ENCODE measurements at regions not wholly inside any gene's neighbourhood (a gene's known extent, or its start where the extent isn't known, plus 50 kb on each side); places are given as distances from the start of the nearest gene placed in this dataset.
A peak's percentile ranks its signal among the peaks of the same experiment; 100 is the strongest.

DNA sequence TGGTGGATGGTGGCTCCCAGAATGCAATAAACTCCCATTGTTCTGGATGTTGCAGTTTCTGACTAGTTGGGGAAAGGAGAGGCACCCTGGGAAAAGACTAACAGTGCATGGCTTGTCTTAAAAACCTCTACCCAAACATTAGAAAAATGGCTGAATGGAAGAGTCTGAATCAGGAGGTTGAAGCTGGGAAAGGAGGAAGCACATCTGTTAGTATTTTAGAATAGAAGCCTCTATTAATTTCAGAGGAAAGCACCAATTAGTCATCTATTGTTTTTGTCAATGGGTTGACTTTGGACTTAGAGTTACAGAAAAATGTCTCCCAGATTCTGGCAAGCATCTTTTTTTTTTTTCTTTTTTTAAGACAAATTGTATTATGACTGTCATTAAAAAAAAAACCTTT, 56.1 kb upstream of the ELMO1 start:
- DNase-seq, result no peak

DNA sequence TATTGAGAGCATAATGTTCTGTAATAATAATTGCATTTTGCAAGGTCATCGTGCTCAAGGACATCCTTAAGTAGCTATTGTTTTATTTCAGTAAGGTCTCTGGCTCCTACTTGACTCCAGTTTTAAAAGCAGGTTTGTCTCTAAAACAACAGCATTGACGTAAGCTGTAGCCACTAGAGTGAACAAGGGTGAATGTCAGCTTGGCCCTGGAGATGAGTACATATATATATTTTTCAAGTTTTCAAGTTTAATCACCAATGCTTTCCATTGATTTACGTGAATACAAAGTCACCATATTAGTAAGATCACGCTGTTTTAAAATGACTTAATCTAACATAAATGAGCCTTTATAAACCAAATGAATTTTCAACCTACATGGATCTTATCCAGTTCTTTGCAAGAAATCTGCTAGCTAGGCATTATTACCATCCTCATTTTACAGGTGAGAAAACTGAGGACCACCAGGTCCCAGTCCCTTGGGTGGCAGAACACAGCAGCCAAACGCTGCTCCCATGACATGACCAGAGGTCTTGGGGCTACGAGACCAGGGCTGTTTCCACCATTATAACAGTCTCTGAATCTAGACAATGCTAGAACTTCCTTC, 57.2 kb upstream of the ELMO1 start:
- DNase-seq, result no peak

DNA sequence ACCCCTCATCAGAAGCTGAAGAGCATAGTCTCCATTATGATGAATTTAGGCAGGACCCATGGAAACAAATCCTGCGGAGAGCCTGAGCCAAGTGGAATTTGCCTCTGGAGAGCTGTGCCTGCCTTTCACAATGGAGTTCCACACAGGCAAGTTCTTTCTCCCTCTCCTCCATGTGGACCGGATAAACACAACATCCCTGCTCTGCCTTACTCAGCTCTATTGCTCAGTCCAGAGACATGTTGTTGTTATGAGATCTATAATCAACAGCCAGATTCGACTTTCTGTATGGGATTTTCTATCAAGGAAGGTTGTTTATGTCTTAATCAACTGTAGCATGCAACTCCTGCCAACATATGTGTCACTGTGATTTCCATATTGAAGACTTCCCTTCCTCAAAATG, 59.5 kb upstream of the ELMO1 start:
- no peak for DNase-seq

DNA sequence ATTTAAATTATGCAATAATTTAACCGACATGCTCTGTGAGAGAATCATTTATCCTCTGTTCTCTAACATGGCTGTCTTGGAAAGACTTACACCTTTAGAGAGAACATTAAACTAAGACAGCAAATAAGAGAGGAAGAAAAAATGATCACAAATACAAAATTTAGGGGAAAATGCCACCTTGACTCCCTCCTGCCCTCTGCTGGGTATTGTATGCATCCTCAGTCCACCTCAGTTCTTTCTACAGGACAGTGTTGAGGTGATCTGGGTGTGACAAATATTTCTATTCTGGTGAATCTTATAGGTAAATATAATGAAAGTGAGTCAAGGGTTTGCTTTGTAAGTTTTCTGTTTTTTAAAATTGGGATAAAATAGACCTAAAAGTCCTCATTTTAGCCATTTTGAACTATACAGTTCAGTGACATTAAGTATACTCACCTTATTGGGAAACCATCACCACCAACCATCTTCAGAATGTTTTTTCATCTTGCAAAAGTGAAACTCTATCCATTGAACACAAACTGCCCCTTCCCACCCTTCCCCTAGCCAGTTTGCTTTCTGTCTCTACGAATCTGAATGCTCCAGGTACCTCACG, 61.5 kb upstream of the ELMO1 start:
- peak; percentile 44 for DNase-seq

DNA sequence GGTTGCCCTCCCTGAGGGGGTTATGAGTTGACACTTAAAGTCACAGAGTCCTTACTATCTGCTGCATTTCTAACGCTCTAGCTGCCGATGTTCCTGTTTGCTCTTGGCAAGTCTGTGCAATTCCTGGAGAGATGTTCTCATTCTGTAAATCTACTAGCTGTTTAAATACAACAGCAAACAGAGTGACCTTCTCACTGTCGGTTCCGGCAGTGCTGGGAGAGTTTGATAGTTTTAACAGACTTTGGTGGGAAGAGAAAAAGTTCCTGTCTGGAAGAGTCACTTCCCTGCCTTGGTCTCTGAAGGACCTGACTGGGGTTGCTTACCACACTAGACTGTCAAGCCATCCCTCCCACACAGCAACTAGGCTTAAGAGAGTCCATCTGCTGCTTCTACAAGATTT, 63.3 kb upstream of the ELMO1 start:
- no peak for DNase-seq

DNA sequence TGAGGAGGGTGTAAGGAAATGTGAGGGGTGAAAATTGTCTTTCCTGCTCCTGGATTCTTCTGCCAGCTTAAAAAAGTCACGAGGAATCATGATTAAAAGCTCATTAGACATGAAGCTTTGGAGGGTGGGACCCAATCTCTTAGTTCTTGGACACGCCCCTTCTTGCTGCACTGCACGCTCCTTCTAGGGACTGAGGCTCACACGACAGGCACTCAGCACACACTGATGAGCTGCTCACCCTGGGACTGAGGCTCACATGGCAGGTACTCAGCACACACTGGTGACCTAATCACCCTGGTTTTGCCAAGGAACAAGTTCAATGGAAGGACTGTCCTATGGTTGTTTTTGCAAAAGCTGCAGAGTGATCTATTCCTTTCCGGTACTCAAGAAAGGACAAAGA, 65.8 kb upstream of the ELMO1 start:
- no peak for DNase-seq

DNA sequence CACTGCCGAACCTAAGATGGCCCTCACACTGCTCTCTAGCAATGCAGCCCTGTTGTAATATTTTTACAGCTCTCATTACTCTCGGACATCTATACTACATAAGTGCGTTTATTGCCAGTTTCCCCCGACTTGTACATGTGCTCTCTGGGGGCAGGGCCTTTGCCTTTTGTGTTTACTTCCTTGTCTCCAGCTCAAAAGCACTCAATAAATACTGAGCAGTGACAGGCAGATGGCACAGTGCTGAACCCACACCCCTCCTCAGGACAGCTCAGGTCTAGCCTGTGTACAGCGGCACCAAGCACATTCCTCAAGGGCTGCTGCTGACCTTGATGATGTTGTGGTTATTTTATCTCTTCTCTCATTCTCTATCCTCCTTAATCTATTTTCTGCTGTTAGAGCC, 68.0 kb upstream of the ELMO1 start:
- DNase-seq, result no peak

DNA sequence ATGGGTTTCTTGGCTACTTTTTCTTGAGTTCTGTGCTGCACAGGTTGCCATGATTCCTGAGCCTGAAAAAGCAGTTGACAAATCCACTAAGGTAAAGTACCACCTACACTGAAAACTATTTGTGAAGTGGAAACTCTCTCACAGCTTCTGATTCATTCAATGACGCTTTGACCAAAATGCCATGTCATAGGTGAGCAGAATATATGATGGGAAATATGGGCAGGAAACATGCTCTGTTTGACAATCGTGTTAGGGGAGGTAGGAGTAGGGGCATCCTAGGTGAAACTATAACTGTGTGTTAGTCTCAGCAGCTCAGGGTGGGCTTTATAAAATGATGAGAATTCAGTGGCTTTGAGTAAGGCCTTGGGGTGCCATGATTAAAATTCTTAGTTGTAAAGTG, 69.6 kb upstream of the ELMO1 start:
- no peak for DNase-seq

DNA sequence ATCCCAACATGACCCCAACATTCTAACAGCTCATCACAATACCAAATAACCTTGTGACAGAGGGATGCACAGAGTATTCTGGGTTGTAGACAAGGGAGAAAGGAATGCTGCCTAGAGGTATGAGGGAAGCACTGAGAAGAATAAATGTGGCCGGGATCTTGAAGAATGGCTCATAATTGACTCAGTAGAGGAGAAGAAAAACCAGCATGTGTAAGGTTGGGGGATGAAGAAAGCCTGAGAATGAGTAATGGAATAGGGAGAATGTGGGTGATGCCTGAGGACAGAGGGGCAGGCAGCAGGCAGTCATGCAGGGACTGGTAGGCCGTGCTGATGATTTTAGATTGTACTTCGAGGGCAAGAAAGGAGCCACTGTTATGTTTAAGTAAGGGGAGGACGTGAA, 75.4 kb upstream of the ELMO1 start:
- no peak for DNase-seq

DNA sequence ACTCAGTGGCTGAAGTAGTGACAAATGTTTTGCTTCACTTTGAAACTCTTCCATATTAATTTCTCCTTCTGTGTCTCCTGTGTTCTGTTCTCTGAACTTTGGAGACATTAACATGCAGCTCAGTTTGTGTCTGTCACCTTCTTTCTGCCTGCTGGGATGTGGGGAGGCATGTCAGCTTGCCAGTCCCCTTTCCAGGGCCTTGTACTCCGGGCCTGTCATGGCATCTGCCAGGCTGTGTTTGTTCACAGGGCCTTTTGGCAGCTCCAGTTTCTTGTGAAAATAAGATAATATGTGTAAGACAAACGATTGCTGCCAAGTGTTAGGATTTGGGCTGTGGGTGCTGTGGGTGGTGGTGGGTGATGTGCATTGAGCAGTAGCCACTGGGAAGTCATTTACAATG, 76.1 kb upstream of the ELMO1 start:
- no peak for DNase-seq

DNA sequence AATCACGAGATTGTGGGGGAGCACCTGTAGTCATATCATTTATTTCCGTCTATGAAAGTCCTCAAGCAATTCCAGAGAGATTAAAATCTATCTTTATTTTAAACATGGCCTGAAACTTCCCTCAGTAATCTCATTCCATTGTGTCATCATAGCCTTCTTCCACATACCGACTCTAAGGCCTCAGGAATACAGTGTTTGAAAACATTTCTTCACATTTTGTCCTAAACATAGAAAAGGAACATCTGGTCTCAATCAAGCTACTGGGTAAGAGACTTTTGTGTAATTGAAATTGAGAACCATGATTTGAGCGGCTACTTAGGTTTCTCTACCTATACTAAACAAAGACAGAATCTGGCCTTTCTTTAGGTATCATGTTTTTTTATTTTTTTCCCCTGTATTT, 78.0 kb upstream of the ELMO1 start:
- no peak for DNase-seq

DNA sequence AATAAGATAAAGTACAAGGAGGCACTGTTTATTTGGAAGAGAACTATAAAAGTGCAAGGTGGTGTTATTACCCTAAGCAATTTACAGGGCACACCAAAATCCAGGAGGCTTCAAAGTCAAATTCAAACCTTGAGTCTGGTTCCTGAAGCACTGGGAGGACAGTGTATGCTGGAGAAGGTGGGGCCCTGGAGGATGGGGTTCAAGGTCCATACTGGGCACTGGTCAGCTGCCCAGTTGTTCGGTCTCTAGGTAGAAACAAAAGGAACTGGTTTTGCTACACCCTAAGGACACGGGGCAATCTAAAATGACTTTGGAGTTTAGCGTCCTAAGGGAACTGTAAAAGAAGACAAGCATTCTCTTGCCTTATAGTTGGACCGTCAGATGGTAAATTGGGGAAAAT, 78.4 kb upstream of the ELMO1 start:
- no peak for DNase-seq

DNA sequence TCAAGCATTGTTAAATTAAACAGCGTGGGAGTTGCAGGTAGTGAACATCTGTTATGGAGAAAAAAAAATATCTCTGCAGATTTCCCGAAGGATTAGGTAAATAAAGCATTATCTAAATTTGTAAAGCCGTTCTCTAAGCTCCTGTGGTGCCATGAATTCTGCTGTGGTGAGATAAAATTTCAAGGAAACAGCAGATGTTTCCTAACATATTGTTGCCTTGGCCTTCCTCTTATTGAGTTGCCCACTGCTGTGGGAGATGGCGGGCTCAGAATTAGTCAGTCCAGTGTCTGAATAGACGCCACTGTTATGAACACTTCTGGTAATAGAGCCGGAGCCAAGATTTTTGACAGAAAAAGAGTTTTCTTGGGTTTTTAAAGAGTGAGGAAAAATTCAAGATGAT, 82.6 kb upstream of the ELMO1 start:
- no peak for DNase-seq

DNA sequence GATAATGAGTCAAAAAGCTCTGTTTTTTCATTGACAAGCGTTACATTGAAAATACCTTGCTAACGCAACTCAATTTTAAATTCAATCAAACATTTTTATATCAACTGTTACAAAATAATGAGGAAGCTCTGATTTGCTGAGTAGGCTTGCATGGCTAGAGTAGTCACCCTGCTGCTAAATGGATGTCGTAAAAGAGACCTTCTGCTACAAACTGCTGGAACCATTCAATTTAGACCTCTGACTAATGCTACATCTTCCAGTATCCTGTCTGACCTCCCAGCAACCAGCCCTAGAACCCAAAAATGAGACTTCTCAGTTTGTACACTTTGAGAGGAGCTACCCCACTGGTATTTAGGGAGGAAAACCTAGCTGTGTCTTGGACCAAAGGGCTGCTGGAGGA, 84.0 kb upstream of the ELMO1 start:
- no peak for DNase-seq

DNA sequence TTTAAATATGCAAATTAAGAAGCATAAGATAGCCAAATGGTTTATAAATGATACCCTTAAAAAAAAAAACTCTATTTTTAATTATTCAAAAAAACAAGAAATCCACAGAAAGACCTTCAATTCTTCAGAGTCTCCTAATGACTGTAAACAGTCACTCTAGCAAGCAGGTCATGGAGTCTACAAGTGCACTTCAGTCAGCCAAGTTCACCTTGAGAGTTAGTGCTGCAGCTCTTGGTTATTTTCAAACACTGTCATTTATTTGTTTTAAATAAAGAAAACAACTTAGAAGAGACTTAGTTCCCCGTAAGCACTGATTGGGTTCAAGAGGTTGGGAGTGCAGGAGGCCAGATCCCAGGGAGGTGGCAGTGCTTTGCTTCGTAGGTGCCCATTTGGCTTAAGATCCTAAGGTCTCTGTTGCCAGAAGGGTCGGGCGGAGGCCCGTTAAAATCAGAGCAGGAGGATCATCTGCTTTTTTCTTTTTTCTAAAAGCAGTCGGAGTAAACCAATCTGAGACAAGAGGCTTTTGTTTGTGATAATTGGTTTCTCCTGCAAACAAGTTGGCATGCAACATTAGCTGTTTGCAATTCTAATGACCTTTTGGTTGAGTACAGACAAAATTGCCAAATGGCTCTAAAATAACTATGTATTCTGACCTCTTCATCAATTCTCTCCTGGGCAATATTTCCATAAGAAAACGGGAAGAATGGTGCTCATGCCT, 86.4 kb upstream of the ELMO1 start:
- DNase-seq, result no peak

DNA sequence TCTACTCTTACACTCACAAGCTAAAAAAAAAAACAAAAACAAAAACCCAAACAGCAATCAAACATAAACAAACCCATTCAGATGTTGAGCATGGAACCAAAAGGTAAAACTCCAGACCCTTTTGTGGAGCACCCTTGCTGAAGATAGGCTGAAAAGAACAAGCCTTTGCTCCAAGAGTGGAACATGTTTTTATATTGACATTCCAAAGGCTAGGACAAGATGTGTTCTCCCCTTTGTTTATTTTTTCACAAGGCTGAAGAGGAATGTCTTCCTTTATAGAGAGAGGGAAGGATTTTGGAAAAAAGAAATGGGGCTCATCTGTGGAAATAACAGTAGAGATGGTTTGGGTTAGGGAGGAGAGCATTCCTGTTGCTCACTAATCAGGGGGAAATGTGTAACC, 87.2 kb upstream of the ELMO1 start:
- DNase-seq, result no peak

DNA sequence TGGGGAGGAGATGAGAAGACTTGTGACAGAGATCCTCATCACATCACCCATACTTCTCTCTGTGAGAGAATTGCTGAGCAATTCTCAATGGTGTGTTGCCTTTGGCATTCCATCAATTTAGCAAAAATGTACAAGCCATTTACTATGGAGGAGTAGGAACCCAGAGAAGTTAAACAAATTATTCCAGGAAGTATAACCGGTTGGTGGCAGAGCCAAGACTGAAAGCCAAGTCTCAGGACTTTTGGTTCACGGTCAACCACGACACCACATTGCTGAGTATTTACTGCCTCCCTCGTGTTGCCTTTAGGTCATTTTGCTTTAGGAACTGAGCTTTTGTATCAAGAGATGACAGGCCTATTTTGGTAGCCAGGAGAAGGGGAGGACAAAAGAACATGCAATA, 88.0 kb upstream of the ELMO1 start:
- no peak for DNase-seq

DNA sequence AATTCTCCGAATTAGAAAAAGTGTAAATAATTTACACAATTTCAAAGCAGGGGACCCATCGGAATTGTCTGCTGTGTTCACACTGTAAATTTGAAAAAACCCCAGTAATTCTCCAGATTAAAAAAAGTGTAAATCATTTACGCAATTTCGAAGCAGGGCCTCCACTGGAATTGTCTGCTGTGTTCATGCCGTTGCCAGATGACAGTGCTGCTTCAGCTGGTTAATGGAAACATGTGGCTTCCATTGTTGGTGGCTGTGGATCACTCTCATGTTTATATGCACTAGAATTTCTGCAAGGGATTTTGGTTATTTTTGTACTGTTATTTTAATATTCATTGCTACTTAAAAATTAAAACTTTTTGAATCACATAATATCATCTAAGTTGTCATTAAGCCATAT, 88.8 kb upstream of the ELMO1 start:
- DNase-seq, result no peak

DNA sequence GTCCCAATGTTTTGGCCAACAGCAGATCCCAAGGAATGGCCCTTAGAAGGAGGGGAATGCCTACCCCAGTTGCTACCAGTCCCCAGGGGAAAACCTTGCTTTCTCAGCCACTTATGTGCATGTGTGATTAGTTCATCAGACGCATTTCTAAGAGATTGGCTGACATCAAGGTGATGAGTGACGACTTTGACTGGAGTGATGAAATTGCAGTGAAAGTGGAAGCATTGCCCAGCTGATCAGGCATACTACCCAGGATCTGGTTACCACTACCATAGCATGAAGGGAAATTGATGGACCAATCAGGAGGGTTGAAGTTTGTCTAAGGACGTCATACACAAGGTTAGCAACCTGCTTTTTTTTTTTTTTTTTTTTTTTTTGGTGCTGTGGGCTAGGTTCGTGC, 90.3 kb upstream of the ELMO1 start:
- no peak for DNase-seq

DNA sequence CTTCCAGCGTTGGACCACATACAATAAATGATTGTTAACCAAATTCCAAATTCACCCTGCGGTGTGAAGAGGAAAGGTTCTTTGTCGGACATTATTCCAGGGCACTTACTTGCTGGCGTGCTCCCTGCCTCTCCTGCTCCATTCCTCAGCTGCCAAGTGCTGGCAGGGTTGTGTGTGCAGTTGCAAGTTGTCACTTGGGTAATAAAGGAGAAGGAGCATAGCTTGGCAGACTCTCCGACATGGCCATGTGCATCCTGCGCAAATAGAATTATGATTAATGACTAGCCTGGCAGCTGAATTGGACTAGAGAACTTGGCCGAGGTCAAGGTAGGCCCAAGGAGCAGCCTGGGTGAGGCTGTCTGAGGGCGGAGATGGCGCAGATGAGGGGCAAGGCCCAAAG, 92.3 kb upstream of the ELMO1 start:
- no peak for DNase-seq

DNA sequence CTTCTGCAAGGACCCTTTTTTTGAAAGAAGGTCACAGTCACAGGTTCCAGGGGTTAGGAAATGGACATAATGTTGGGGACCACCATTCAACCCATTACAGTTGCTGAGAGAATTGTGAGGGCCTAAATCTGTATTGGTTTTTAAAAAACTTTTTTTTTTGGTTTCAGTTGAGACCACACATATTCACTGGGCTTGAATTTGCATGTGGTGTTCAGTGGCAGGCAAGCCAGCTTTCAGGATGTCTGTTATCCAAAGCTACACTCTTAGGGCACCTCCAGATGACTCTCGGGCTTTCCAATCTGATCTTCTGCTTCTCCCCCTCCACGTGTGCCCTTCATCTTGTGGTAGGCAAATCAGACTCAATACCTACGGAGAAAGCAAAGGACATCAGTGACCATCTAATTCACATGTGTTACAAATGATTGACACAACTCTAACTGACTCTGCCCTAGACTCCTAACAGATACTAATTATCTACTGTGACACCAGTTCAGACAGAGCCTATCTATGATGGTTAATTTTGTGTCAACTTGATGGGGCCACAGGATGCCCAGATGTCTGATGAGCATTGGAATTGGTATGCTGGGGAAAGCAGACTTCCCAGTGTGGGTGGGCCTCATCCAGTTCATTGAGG, 93.3 kb upstream of the ELMO1 start:
- no peak for DNase-seq

DNA sequence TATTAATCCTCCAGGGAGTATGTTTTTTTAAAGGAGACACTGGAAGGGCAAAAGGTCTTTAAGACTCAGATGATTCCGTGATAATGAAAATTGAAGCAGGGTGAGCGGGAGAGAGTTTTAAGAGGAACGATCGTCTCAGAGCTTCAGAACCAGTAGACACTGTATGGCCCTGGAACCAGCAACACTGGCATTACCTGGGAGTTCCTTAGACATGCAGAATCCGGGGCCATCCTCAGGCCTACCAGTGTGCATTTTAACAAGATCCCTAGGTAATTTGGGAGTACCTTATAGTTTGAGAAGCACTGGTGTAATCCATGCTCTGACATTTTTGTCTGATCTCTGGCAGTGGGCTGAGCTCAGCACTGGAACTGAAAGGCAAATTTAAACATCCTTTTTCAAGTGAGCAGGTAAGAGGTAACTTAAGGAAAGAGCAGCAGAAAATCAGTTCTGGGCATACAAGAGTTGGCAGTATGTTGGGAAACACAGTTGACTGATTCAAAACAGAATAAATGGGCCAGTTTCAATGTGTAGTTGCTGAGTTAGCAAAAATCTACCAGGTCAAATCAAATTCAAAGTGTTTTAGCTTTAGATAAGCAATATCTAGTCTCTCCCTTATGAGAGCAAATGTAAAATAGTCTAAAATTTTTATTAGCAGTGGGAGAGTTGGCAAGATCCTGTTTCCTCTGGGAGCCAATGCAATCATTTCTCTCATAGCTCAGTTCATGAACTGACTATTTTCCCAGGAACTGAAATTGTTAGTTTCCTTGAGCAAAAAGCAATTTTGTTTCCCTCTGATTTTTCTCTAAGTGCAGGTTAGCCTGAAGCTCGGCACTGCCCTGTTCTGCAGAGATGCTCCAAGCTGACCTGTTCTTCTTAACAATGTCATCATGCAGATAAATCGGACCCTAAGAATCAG, 97.2 kb upstream of the ELMO1 start:
- DNase-seq, result no peak

DNA sequence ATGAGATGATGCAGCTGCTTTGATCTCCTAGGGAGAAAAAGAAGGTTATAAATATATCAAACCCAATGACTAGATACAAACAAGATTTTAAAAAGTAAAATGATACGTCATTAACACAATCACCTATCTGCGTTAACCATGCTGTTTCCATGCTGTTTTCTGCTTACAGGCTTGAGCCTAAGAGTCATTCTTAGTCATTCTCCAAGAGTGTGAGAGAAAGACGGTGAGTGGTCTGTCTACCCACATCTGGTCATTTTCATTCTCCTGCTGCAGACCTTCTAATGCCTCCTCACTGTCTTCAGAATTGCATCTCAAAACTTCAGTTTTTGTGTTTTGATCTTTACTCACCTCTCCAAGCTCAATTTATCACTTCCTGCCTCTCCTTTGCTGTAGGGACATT, 98.0 kb upstream of the ELMO1 start:
- DNase-seq, result no peak
